ENCODE measurements at regions not wholly inside any gene's neighbourhood (a gene's known extent, or its start where the extent isn't known, plus 50 kb on each side); places are given as distances from the start of the nearest gene placed in this dataset.

GRCh38 chr14:105852378-105853088 is 326.1 kb downstream of the TMEM121 start:
- H3K4me3 ChIP-seq (ENCODE audit: low read length): no peak overlapping the region
- DNase-seq (ENCODE audit: low read depth): no peak
- no peak for TF ChIP-seq CTCF (conservative IDR thresholded peaks at IDR 0.05; ENCODE audit: low read depth, low read length)

- TF ChIP-seq CTCF (conservative IDR thresholded peaks at IDR 0.05; ENCODE audit: low read depth, low read length): no peak
- H3K4me3 ChIP-seq (ENCODE audit: low read length): no peak overlapping the region
Measured at GRCh38 chr14:105853089-105853906, 326.9 kb downstream of the TMEM121 start.

GRCh38 chr14:105853907-105854599 is 327.7 kb downstream of the TMEM121 start:
- no peak for TF ChIP-seq CTCF (conservative IDR thresholded peaks at IDR 0.05; ENCODE audit: low read depth, low read length)
- DNase-seq (ENCODE audit: low read depth): no peak
- H3K4me3 ChIP-seq (ENCODE audit: low read length): no peak overlapping the region

More at GRCh38 chr14:105853089-105853906, 326.9 kb downstream of the TMEM121 start:
- DNase-seq (ENCODE audit: low read depth): no peak

- TF ChIP-seq CTCF (conservative IDR thresholded peaks at IDR 0.05; ENCODE audit: low read depth, low read length): no peak
- DNase-seq (ENCODE audit: low read depth): no peak
- no peak overlapping the region for H3K4me3 ChIP-seq (ENCODE audit: low read length)
Measured at GRCh38 chr14:105854600-105855245, 328.3 kb downstream of the TMEM121 start.

DNA sequence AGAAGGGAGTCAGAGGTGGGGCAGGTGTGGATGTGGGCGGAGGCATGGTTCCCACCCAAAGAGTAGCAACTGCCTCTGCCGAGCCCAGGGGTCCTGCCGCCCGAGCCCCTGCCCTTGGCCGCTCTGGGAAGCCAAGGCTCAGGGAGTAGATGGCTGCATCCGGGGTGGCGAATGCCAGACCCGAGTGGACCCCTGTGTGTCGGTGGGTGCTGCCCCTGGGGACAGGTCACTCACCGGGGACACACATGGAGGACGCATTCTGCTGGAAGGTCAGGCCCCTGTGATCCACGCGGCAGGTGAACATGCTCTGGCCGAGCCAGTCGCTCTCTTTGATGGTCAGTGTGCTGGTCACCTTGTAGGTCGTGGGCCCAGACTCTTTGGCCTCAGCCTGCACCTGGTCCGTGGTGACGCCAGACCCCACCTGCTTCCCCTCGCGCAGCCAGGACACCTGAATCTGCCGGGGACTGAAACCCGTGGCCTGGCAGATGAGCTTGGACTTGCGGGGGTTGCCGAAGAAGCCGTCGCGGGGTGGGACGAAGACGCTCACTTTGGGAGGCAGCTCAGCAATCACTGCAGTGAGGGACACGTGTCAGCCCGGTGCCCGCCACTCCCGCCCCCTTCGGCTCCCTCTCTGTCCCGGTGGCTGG is 329.0 kb downstream of the TMEM121 start:
- H3K4me3 ChIP-seq (ENCODE audit: low read length): no peak overlapping the region
- no peak for DNase-seq (ENCODE audit: low read depth)
- no peak for TF ChIP-seq CTCF (conservative IDR thresholded peaks at IDR 0.05; ENCODE audit: low read depth, low read length)

DNA sequence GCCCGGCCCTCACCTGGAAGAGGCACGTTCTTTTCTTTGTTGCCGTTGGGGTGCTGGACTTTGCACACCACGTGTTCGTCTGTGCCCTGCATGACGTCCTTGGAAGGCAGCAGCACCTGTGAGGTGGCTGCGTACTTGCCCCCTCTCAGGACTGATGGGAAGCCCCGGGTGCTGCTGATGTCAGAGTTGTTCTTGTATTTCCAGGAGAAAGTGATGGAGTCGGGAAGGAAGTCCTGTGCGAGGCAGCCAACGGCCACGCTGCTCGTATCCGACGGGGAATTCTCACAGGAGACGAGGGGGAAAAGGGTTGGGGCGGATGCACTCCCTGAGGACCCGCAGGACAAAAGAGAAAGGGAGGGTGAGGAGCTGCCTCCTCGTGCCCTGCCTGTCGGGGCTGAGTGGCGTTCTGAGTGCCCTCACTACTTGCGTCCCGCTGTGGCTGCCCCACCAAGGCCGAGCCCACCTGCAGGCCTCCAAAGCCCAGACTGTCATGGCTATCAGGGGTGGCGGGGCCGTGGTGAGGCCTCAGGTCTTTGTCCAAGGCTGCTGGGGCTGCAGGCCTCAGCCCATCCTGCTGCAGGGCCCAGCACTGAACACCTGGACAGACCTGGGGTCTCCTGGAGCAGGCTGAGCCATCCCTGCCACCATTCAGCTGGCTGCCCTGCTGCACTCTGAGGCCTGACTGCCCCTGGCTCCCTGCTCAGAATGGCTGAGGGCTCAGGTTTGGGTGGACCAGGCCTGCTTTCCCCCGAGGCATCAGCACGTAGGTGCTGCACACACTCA is 329.7 kb downstream of the TMEM121 start:
- TF ChIP-seq CTCF (conservative IDR thresholded peaks at IDR 0.05; ENCODE audit: low read depth, low read length): no peak
- no peak overlapping the region for H3K4me3 ChIP-seq (ENCODE audit: low read length)
- DNase-seq (ENCODE audit: low read depth): no peak
